HCT116 (cell line): ENCODE measurements at regions not wholly inside any gene's neighbourhood (a gene's known extent, or its start where the extent isn't known, plus 50 kb on each side); places are given as distances from the start of the nearest gene placed in this dataset.

Experiments
- ATAC-seq: fragments of 200-7000 bp; cut with Tn5 transposase; 2 replicates; pipeline ENCODE4 v1.9.1; 2020; ENCODE audit warnings: mild to moderate bottlenecking, moderate library complexity
- BruUV-seq: library from RNA; stranded (reverse); fragments of 400-500 nt; replicated peaks from 2 replicates; lab custom pipeline; 2021; lab: Mats Ljungman, UMichigan
- CTCF ChIA-PET: fragments of 300-600 bp; sonication (Branson Sonifier 250); formaldehyde crosslinking; loops from one replicate; lab custom pipeline; 2021; ENCODE audit warnings: antibody characterized with exemption; lab: Charles Lee
- POLR2A ChIA-PET: fragments of 300-600, 350-600 bp; sonication (Branson Sonifier 250); formaldehyde crosslinking; loops from one replicate; lab custom pipeline; 2021; ENCODE audit warnings: antibody characterized with exemption; lab: Charles Lee
- RAD21 ChIA-PET, 2 experiments: fragments of 300-600 bp; sonication (Branson Sonifier 250); formaldehyde crosslinking; loops; one replicate each; lab custom pipeline; 2023; ENCODE audit warnings: low total read pairs in 2 of 2; ENCODE audit not compliant: uncharacterized antibody in 2 of 2, unreplicated experiment in 2 of 2, low non-redundant PET in 1 of 2; lab: Charles Lee
- DNase-seq: peaks from one replicate; pipeline ENCODE4 v3.0.0-alpha.2; 2010; ENCODE audit warnings: low read depth, low spot score
- H2AFZ ChIP-seq: fragments of 200-600 bp; shearing (Covaris generic), sonication (generic); 2 replicates; pipeline ENCODE4 v1.6.1; 2017; ENCODE audit warnings: low read depth, mixed run types, mixed read lengths, antibody characterized with exemption, low read length; ENCODE audit not compliant: poor library complexity, severe bottlenecking
- H3K27ac ChIP-seq: 2 replicates; pipeline ENCODE4 v1.5.1; 2012; ENCODE audit warnings: low read depth, low read length
- H3K27me3 ChIP-seq: fragments of 200-600 bp; sonication (generic); 2 replicates; pipeline ENCODE4 v1.6.1; 2016; ENCODE audit warnings: mixed run types, low read length, mixed read lengths; ENCODE audit not compliant: insufficient read depth
- H3K36me3 ChIP-seq, 2 experiments: fragments of 200-500 bp in 1 of 2; fragments of 200-600 bp in 1 of 2; sonication (Bioruptor generic) in 1 of 2; sonication (generic) in 1 of 2; 2 replicates each; pipeline versions ENCODE4 v1.5.1 to v1.6.1; 2014 to 2016; ENCODE audit warnings: low read length in 2 of 2, inconsistent platforms in 1 of 2, mixed read lengths in 1 of 2, mixed run types in 1 of 2; ENCODE audit not compliant: insufficient read depth in 2 of 2, control insufficient read depth in 1 of 2
- H3K4me1 ChIP-seq, 2 experiments: fragments of 200-600 bp in 1 of 2; sonication (generic) in 1 of 2; 2 replicates each; pipeline versions ENCODE4 v1.5.1 to v1.6.1; 2012 to 2017; ENCODE audit warnings: low read length in 2 of 2, inconsistent platforms in 1 of 2, mild to moderate bottlenecking in 1 of 2, mixed read lengths in 1 of 2, mixed run types in 1 of 2, moderate library complexity in 1 of 2; ENCODE audit not compliant: insufficient read depth in 2 of 2, control insufficient read depth in 1 of 2
- H3K4me2 ChIP-seq: fragments of 200-600 bp; sonication (generic); 2 replicates; pipeline ENCODE4 v1.6.1; 2017; ENCODE audit warnings: mixed run types, low read length, mixed read lengths
- H3K4me3 ChIP-seq, 2 experiments: fragments of 200-600 bp in 1 of 2; sonication (generic) in 1 of 2; replicated peaks in 1 of 2; 2 replicates each; pipeline ENCODE4 v1.5.1; 2011 to 2016; ENCODE audit warnings: low read length in 2 of 2, control low read depth in 1 of 2, low read depth in 1 of 2, mild to moderate bottlenecking in 1 of 2, mixed read lengths in 1 of 2, mixed run types in 1 of 2
- H3K79me2 ChIP-seq: fragments of 200-600 bp; sonication (generic); 2 replicates; pipeline ENCODE4 v1.6.1; 2017; ENCODE audit warnings: mild to moderate bottlenecking, mixed run types, low read length, moderate library complexity, mixed read lengths; ENCODE audit not compliant: insufficient read depth
- H3K9ac ChIP-seq: fragments of 200-600 bp; sonication (generic); 2 replicates; pipeline ENCODE4 v1.6.1; 2016; ENCODE audit warnings: low read length, mixed read lengths
- H3K9me2 ChIP-seq: fragments of 200-600 bp; sonication (generic), shearing (Covaris generic); 2 replicates; pipeline ENCODE4 v1.6.1; 2017; ENCODE audit warnings: mixed run types, mild to moderate bottlenecking, moderate library complexity; ENCODE audit not compliant: insufficient read depth
- H3K9me3 ChIP-seq, 2 experiments: fragments of 200-500 bp in 1 of 2; fragments of 200-600 bp in 1 of 2; sonication (Bioruptor generic) in 1 of 2; sonication (generic) in 1 of 2; 2 replicates each; pipeline ENCODE4 v1.6.1; 2014 to 2017; ENCODE audit warnings: low read length in 2 of 2, mixed read lengths in 2 of 2, inconsistent platforms in 1 of 2, low read depth in 1 of 2, mild to moderate bottlenecking in 1 of 2, mixed run types in 1 of 2, moderate library complexity in 1 of 2; ENCODE audit not compliant: control insufficient read depth in 1 of 2, insufficient read depth in 1 of 2
- H4K20me1 ChIP-seq: fragments of 200-600 bp; sonication (generic), shearing (Covaris generic); 2 replicates; pipeline ENCODE4 v1.6.1; 2017; ENCODE audit warnings: mixed run types, mild to moderate bottlenecking, moderate library complexity; ENCODE audit not compliant: insufficient read depth
- EZH2phosphoT487 ChIP-seq: fragments of 200-600 bp; IDR thresholded peaks from 2 replicates; pipeline ENCODE4 v1.6.1; 2018; ENCODE audit warnings: antibody characterized with exemption, borderline replicate concordance
- FOSL1 ChIP-seq: IDR thresholded peaks from 2 replicates; pipeline ENCODE4 v1.6.1; 2012; ENCODE audit warnings: low read depth
- JUND ChIP-seq: IDR thresholded peaks from 2 replicates; pipeline ENCODE4 v1.6.1; 2012
- POLR2A ChIP-seq: IDR thresholded peaks from 2 replicates; pipeline ENCODE4 v1.7.0; 2011; ENCODE audit warnings: borderline replicate concordance; ENCODE audit not compliant: insufficient read depth, insufficient read length; ENCODE audit errors: extremely low read depth
- SP1 ChIP-seq: IDR thresholded peaks from 2 replicates; pipeline ENCODE4 v1.6.1; 2012; ENCODE audit warnings: low read depth
- ZNF274 ChIP-seq: fragments of 200-500 bp; sonication (Bioruptor generic); IDR thresholded peaks from 2 replicates; pipeline ENCODE4 v1.6.1; 2014; ENCODE audit warnings: mild to moderate bottlenecking, low read depth, low read length, inconsistent platforms
- intact Hi-C: fragments of 100-400 bp; cut with micrococcal nuclease; formaldehyde crosslinking; loops from 2 replicates; pipeline ENCODE4 v1.10.0; 2022
- TF ChIP-seq, protein P1 (sequence below): IDR thresholded peaks from 2 replicates; pipeline ENCODE4 v1.6.1; 2011; ENCODE audit warnings: mild to moderate bottlenecking, low read length, moderate library complexity; ENCODE audit not compliant: insufficient replicate concordance; ENCODE audit errors: extremely low read depth
- TF ChIP-seq, protein P2 (sequence below), 3 experiments: fragments of 200-600 bp in 1 of 3; sonication (generic) in 1 of 3; IDR thresholded peaks in 2 of 3; conservative IDR thresholded peaks in 1 of 3; 2 replicates each; pipeline ENCODE4 v1.5.1; 2012 to 2017; ENCODE audit warnings: low read depth in 2 of 3, low read length in 2 of 3, antibody characterized with exemption in 1 of 3, borderline replicate concordance in 1 of 3, control low read depth in 1 of 3, mild to moderate bottlenecking in 1 of 3, mixed read lengths in 1 of 3, mixed run types in 1 of 3, moderate library complexity in 1 of 3; ENCODE audit not compliant: insufficient read depth in 1 of 3
- TF ChIP-seq, protein P3 (sequence below): IDR thresholded peaks from 2 replicates; pipeline ENCODE4 v1.6.1; 2012
- TF ChIP-seq, protein P4 (sequence below): IDR thresholded peaks from 2 replicates; pipeline ENCODE4 v1.6.1; 2012

DNA sequence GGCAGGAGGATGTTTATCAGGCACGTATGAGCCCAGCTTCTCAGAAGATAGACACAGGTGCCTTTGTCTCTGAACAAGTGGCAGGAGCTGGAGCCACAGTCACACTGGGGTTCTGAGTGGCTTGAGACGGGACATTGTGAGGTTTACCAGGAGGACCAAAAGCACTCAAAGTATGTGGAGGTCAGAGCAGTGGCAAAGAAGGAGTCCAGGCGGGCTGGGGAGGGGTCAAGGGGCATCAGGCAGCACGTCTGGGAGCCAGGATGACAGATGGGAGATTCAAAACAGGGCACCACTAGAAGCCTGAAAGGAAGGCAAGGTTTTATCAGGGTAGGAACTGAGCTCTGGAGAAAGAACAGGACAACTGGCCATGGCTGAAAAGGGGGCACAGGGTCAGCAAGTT is 67.2 kb upstream of the MARCHF10 start:
- DNase-seq, result no peak
- Histone ChIP-seq H4K20me1 (no peaks in the 10 kb centered on the region), H3K27ac (no peak overlapping the region), H3K4me2 (no peak overlapping the region), H3K4me3 (no peak overlapping the region), H3K79me2 (no peaks in the 10 kb centered on the region), H3K9ac (no peak overlapping the region), H2AFZ (no peak overlapping the region), H3K27me3 (no peaks in the 10 kb centered on the region), H3K9me3 (no peaks in the 10 kb centered on the region), H3K4me1 (peaks cover 5 to 6% of the 10 kb centered on the region in 2 experiments; a peak in 3 of 4 replicates), H3K9me2 (no peaks in the 10 kb centered on the region), H3K36me3 (no peaks in the 10 kb centered on the region)
- ChIA-PET RAD21 (no interaction called here), CTCF (no interaction called here), POLR2A (no interaction called here)
- no peak for ATAC-seq
- TF ChIP-seq ZNF274, result no peak
- no TSS peak for BruUV-seq
- intact Hi-C loops, result no loop called here

DNA sequence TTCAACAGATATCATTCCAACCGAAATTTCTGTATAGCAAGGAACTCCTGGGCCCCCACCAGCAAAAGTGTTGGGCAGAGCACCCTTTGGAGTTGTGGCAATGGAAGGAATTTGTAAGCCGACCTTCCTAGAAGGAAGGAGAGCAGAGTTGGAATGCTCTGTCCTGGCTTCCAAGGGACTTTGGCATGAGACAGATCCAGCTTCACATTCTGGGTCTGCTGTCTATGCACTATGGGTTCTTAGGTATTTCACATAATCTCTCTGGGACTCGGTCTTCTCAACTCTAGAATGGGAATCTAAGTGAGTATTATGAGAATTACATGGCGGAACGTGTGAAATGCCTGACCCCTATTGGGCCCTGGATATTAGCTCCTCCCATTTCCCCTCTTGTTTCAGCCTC is 63.2 kb upstream of the MARCHF10 start:
- ChIA-PET POLR2A (no interaction called here), CTCF (no interaction called here)
- intact Hi-C loops, result no loop called here
- H3K9me3 ChIP-seq, result no peaks in the 10 kb centered on the region
- H3K4me2 ChIP-seq, result no peak overlapping the region
- no peak for DNase-seq
- H3K27me3 ChIP-seq, result no peaks in the 10 kb centered on the region
- no peak overlapping the region for H2AFZ ChIP-seq
- BruUV-seq, result no TSS peak
- no peaks in the 10 kb centered on the region for H4K20me1 ChIP-seq
- TF ChIP-seq, protein P1, sequence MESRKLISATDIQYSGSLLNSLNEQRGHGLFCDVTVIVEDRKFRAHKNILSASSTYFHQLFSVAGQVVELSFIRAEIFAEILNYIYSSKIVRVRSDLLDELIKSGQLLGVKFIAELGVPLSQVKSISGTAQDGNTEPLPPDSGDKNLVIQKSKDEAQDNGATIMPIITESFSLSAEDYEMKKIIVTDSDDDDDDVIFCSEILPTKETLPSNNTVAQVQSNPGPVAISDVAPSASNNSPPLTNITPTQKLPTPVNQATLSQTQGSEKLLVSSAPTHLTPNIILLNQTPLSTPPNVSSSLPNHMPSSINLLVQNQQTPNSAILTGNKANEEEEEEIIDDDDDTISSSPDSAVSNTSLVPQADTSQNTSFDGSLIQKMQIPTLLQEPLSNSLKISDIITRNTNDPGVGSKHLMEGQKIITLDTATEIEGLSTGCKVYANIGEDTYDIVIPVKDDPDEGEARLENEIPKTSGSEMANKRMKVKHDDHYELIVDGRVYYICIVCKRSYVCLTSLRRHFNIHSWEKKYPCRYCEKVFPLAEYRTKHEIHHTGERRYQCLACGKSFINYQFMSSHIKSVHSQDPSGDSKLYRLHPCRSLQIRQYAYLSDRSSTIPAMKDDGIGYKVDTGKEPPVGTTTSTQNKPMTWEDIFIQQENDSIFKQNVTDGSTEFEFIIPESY, result no peak
- TF ChIP-seq, protein P2, sequence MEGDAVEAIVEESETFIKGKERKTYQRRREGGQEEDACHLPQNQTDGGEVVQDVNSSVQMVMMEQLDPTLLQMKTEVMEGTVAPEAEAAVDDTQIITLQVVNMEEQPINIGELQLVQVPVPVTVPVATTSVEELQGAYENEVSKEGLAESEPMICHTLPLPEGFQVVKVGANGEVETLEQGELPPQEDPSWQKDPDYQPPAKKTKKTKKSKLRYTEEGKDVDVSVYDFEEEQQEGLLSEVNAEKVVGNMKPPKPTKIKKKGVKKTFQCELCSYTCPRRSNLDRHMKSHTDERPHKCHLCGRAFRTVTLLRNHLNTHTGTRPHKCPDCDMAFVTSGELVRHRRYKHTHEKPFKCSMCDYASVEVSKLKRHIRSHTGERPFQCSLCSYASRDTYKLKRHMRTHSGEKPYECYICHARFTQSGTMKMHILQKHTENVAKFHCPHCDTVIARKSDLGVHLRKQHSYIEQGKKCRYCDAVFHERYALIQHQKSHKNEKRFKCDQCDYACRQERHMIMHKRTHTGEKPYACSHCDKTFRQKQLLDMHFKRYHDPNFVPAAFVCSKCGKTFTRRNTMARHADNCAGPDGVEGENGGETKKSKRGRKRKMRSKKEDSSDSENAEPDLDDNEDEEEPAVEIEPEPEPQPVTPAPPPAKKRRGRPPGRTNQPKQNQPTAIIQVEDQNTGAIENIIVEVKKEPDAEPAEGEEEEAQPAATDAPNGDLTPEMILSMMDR (IDR thresholded peaks at IDR 0.05 in 2 of 3, conservative IDR thresholded peaks at IDR 0.05 in 1 of 3; ENCODE audit: borderline replicate concordance in 1 of 3, insufficient read depth in 1 of 3, low read depth in 2 of 3, low read length in 2 of 3), result no peak
- TF ChIP-seq JUND (no peak), ZNF274 (no peak), POLR2A (no peak), FOSL1 (no peak), EZH2phosphoT487 (no peak), SP1 (no peak)
- TF ChIP-seq, protein P3, sequence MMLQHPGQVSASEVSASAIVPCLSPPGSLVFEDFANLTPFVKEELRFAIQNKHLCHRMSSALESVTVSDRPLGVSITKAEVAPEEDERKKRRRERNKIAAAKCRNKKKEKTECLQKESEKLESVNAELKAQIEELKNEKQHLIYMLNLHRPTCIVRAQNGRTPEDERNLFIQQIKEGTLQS, result no peak
- TF ChIP-seq, protein P4, sequence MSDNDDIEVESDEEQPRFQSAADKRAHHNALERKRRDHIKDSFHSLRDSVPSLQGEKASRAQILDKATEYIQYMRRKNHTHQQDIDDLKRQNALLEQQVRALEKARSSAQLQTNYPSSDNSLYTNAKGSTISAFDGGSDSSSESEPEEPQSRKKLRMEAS, result no peak
- TF ChIP-seq, all 23 proteins: peak for 0
- no peak overlapping the region for H3K9ac ChIP-seq
- no peak overlapping the region for H3K4me3 ChIP-seq
- no peaks in the 10 kb centered on the region for H3K9me2 ChIP-seq
- H3K79me2 ChIP-seq, result no peaks in the 10 kb centered on the region
- H3K4me1 ChIP-seq, result peaks cover 5 to 6% of the 10 kb centered on the region in 2 experiments; a peak in 3 of 4 replicates
- RAD21 ChIA-PET, result no interaction called here
- no peaks in the 10 kb centered on the region for H3K36me3 ChIP-seq
- H3K27ac ChIP-seq, result no peak overlapping the region
- no peak for ATAC-seq
